ENCODE measurements at regions not wholly inside any gene's neighbourhood (a gene's known extent, or its start where the extent isn't known, plus 50 kb on each side); places are given as distances from the start of the nearest gene placed in this dataset.

- intact Hi-C loops (cut with micrococcal nuclease; ENCODE audit: unreplicated experiment), result no loop called here
- CTCF ChIA-PET (ENCODE audit: unreplicated experiment), result no interaction called here
- Histone ChIP-seq H3K4me3 (ENCODE audit: low read depth, low read length, poor library complexity, severe bottlenecking) (no peak overlapping the region), H3K4me1 (ENCODE audit: insufficient read depth, low read length, poor library complexity, severe bottlenecking) (no peaks in the 10 kb centered on the region), H3K36me3 (ENCODE audit: insufficient read depth, low read length) (no peaks in the 10 kb centered on the region), H3K79me2 (ENCODE audit: insufficient read depth, low read depth, low read length) (no peaks in the 10 kb centered on the region), H3K9me2 (ENCODE audit: insufficient read depth, low read length) (no peaks in the 10 kb centered on the region), H3K27ac (ENCODE audit: low read depth, low read length, poor library complexity, severe bottlenecking) (no peak overlapping the region), H3K4me2 (ENCODE audit: low read length) (no peak overlapping the region), H2AFZ (ENCODE audit: low read length) (no peak overlapping the region), H4K20me1 (ENCODE audit: insufficient read depth, low read length) (no peaks in the 10 kb centered on the region), H3K9me3 (ENCODE audit: low read length) (no peaks in the 10 kb centered on the region)
- POLR2A ChIA-PET, result no interaction called here
- DNase-seq (ENCODE audit: low spot score), result no peak
- BruUV-seq (replicated peaks), result no TSS peak
- TF ChIP-seq EZH2phosphoT487 (IDR thresholded peaks at IDR 0.05; ENCODE audit: borderline replicate concordance, low read depth, low read length) (no peak), CTCF (conservative IDR thresholded peaks at IDR 0.05; ENCODE audit: low read length) (no peak)
Observed at GRCh38 chr14:76277586-76278130, 98.3 kb upstream of the ESRRB start.

GRCh38 chr14:76280221-76280620 lies 95.7 kb upstream of the ESRRB start:
- no peaks in the 10 kb centered on the region for H3K36me3 ChIP-seq (ENCODE audit: insufficient read depth, low read length)
- no peak overlapping the region for H3K27ac ChIP-seq (ENCODE audit: low read depth, low read length, poor library complexity, severe bottlenecking)
- no TSS peak for BruUV-seq (replicated peaks)
- H3K4me2 ChIP-seq (ENCODE audit: low read length), result no peak overlapping the region
- H3K9me3 ChIP-seq (ENCODE audit: low read length), result no peaks in the 10 kb centered on the region
- DNase-seq (ENCODE audit: low spot score), result no peak
- POLR2A ChIA-PET, result no interaction called here
- no peaks in the 10 kb centered on the region for H3K79me2 ChIP-seq (ENCODE audit: insufficient read depth, low read depth, low read length)
- no peaks in the 10 kb centered on the region for H4K20me1 ChIP-seq (ENCODE audit: insufficient read depth, low read length)
- H3K4me1 ChIP-seq (ENCODE audit: insufficient read depth, low read length, poor library complexity, severe bottlenecking), result no peaks in the 10 kb centered on the region
- H3K4me3 ChIP-seq (ENCODE audit: low read depth, low read length, poor library complexity, severe bottlenecking), result no peak overlapping the region
- no peak overlapping the region for H2AFZ ChIP-seq (ENCODE audit: low read length)
- TF ChIP-seq EZH2phosphoT487 (IDR thresholded peaks at IDR 0.05; ENCODE audit: borderline replicate concordance, low read depth, low read length), result no peak
- TF ChIP-seq CTCF (conservative IDR thresholded peaks at IDR 0.05; ENCODE audit: low read length), result no peak
- CTCF ChIA-PET (ENCODE audit: unreplicated experiment), result no interaction called here
- intact Hi-C loops (cut with micrococcal nuclease; ENCODE audit: unreplicated experiment), result no loop called here
- no peaks in the 10 kb centered on the region for H3K9me2 ChIP-seq (ENCODE audit: insufficient read depth, low read length)

- POLR2A ChIA-PET, result interaction anchor here (0.6 kb wide), 1 partner anchor 22 kb away, joined by 3 read pairs; no protein-coding TSS in a partner anchor
- BruUV-seq (replicated peaks), result no TSS peak
- CTCF ChIA-PET (ENCODE audit: unreplicated experiment), result no interaction called here
- Histone ChIP-seq H3K4me1 (ENCODE audit: insufficient read depth, low read length, poor library complexity, severe bottlenecking) (no peaks in the 10 kb centered on the region), H3K9me3 (ENCODE audit: low read length) (no peaks in the 10 kb centered on the region), H3K79me2 (ENCODE audit: insufficient read depth, low read depth, low read length) (no peaks in the 10 kb centered on the region), H2AFZ (ENCODE audit: low read length) (no peak overlapping the region), H3K36me3 (ENCODE audit: insufficient read depth, low read length) (no peaks in the 10 kb centered on the region), H3K4me2 (ENCODE audit: low read length) (no peak overlapping the region), H4K20me1 (ENCODE audit: insufficient read depth, low read length) (no peaks in the 10 kb centered on the region), H3K4me3 (ENCODE audit: low read depth, low read length, poor library complexity, severe bottlenecking) (no peak overlapping the region), H3K9me2 (ENCODE audit: insufficient read depth, low read length) (no peaks in the 10 kb centered on the region), H3K27ac (ENCODE audit: low read depth, low read length, poor library complexity, severe bottlenecking) (no peak overlapping the region)
- DNase-seq (ENCODE audit: low spot score), result no peak
- no peak for TF ChIP-seq CTCF (conservative IDR thresholded peaks at IDR 0.05; ENCODE audit: low read length)
- no peak for TF ChIP-seq EZH2phosphoT487 (IDR thresholded peaks at IDR 0.05; ENCODE audit: borderline replicate concordance, low read depth, low read length)
- intact Hi-C loops (cut with micrococcal nuclease; ENCODE audit: unreplicated experiment), result no loop called here
Observed at GRCh38 chr14:76282581-76282980, 93.4 kb upstream of the ESRRB start.

All from OCI-LY7 (cell line).